A673 (cell line): ENCODE measurements at regions not wholly inside any gene's neighbourhood (a gene's known extent, or its start where the extent isn't known, plus 50 kb on each side); places are given as distances from the start of the nearest gene placed in this dataset.

Experiments used
- EZH2 ChIP-seq: fragments of 200-600 bp; sonication (generic); IDR thresholded peaks from 2 replicates; pipeline ENCODE4 v1.6.1; 2017; ENCODE audit warnings: borderline replicate concordance, low read depth, mild to moderate bottlenecking, mixed read lengths, antibody characterized with exemption, low read length; ENCODE audit not compliant: poor library complexity, severe bottlenecking
- TF ChIP-seq, protein P1 (sequence below): fragments of 300-800, 200-600 bp; sonication (generic); conservative IDR thresholded peaks from 2 replicates; pipeline ENCODE4 v1.5.1; 2017; ENCODE audit warnings: low read depth, mild to moderate bottlenecking, antibody characterized with exemption, low read length, moderate library complexity, mixed read lengths

DNA sequence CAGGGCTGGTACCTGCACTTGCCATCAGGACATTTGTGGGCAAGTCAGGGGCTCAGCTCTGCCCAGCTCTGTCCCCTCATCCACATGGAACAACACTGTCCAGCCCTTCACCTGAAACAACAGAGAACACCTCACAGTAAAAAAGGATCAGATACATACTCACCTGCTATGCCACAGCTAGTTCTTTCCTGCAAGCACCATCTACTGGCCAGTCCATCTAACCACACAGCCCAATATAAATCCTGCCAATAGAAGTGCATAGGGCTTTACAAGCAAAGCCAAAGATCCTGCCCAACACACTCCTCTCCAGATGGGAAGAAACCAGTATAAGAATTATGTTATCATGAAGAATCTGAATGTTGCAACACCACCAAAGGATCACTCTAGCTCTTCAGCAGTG is 52.2 kb upstream of the GALNT13 start:
- TF ChIP-seq, protein P1, sequence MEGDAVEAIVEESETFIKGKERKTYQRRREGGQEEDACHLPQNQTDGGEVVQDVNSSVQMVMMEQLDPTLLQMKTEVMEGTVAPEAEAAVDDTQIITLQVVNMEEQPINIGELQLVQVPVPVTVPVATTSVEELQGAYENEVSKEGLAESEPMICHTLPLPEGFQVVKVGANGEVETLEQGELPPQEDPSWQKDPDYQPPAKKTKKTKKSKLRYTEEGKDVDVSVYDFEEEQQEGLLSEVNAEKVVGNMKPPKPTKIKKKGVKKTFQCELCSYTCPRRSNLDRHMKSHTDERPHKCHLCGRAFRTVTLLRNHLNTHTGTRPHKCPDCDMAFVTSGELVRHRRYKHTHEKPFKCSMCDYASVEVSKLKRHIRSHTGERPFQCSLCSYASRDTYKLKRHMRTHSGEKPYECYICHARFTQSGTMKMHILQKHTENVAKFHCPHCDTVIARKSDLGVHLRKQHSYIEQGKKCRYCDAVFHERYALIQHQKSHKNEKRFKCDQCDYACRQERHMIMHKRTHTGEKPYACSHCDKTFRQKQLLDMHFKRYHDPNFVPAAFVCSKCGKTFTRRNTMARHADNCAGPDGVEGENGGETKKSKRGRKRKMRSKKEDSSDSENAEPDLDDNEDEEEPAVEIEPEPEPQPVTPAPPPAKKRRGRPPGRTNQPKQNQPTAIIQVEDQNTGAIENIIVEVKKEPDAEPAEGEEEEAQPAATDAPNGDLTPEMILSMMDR = no peak
- no peak for TF ChIP-seq EZH2
